Gastrocnemius medialis (tissue), 4 donors: ENCODE measurements at regions not wholly inside any gene's neighbourhood (a gene's known extent, or its start where the extent isn't known, plus 50 kb on each side); places are given as distances from the start of the nearest gene placed in this dataset.

Experiments
- CTCF ChIP-seq, 5 experiments: fragments of 450-650 bp in 3 of 5; fragments of 200-600 bp in 2 of 5; sonication (generic) in 2 of 5; IDR thresholded peaks in 4 of 5; conservative IDR thresholded peaks in 1 of 5; 1 replicate in 4 of 5; 2 replicates in 1 of 5; pipeline ENCODE4 v1.5.1; 2016 to 2019; ENCODE audit warnings: antibody characterized with exemption in 5 of 5, mild to moderate bottlenecking in 3 of 5, moderate library complexity in 3 of 5
- POLR2A ChIP-seq, 2 donors: fragments of 450-650 bp; IDR thresholded peaks; one replicate each; pipeline ENCODE4 v1.6.1; 2017; ENCODE audit warnings: antibody characterized with exemption in 2 of 2, mild to moderate bottlenecking in 2 of 2, moderate library complexity in 2 of 2

GRCh38 chr12:61993734-61994345, 266.4 kb upstream of the USP15 start:
- no peak for TF ChIP-seq CTCF (IDR thresholded peaks at IDR 0.05 in 4 of 5, conservative IDR thresholded peaks at IDR 0.05 in 1 of 5)
- TF ChIP-seq POLR2A (IDR thresholded peaks at IDR 0.05), result no peak
